Activated T-helper 1 cell treated with anti-CD3 and anti-CD28 coated beads, Interleukin-2, amount 50 U/mL, for 16 hours (primary cell): ENCODE measurements at regions not wholly inside any gene's neighbourhood (a gene's known extent, or its start where the extent isn't known, plus 50 kb on each side); places are given as distances from the start of the nearest gene placed in this dataset.
"Not testable (repeated sequence)": the region's sequence is repeated elsewhere in the genome, so short reads cannot be mapped to it uniquely, and the experiment has no call there.

ENCODE experiments used
- DNase-seq, 2 donors: peaks; one replicate each; pipeline ENCODE4 v3.0.0-alpha.2; 2020; ENCODE audit warnings: low read depth in 1 of 2, low spot score in 1 of 2

GRCh38 chr5:136560126-136560525 is 194.8 kb upstream of the TRPC7 start:
- no peak for DNase-seq

DNA sequence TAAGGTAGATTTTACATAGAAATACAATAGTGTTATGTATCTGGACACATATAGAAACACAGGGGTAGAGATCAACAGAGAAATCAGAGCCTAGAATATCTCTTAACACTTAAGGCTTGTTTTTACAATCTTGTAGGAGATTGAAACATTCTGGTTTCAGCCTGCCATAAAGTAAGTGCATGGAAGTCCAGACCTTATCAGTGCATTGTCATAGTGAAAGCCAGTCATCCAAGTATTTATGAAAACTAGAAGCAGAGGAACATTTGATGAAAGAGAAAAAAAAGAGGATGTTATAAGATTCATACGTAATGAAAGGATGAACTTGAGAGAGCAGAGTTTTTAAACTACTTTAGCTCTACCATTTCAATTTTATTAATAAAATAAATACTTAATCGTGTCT is 194.3 kb upstream of the TRPC7 start:
- DNase-seq: no peak

DNA sequence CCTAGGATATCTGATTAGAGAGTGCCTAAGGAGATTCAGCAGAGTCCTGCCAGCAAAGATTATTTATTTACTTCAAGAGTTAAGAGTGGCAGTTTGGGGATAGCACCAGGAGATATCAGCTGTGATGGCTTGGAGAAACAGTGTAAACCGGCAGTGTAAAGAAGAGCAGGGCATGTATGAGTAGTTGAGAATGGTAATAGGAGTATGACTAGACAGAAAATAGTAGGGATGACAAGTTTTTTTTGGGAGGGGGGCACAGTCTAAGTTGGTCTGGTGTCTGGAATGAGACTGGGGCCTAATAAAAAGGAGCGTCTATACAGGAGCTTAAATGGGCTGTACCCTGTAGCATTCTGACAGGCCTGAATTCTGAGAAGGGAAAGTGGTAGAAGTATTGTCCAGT is 181.8 kb upstream of the TRPC7 start:
- DNase-seq: not testable (repeated sequence)

DNA sequence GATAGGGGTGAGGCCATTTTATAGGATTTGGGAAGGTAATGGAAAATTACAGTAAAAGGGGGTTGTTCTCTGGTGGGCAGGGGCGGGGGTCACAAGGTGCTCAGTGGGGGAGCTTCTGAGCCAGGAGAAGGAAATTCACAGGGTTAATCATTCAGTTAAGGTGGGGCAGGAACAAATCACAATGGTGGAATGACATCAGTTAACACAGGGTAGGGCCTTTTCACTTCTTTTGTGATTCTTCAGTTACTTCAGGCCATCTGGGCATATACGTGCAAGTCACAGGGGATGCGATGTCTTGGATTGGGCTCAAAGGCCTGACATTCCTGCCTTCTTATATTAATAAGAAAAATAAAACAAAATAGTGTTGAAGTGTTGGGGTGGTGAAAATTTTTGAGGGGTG is 181.1 kb upstream of the TRPC7 start:
- DNase-seq: not testable (repeated sequence)

DNA sequence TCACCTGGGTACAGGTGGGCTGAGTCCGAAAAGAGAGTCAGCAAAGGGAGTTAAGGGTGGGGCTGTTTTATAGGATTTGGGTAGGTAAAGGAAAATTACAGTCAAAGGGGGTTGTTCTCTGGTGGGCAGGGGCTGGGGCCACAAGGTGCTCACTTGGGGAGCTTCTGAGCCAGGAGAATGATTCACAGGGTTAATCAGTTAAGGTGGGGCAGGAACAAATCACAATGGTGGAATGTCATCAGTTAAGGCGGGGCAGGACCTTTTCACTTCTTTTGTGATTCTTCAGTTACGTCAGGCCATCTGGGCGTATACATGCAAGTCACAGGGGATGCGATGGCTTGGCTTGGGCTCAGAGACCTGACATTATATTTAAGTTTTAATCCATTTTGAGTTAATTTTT is 179.7 kb upstream of the TRPC7 start:
- DNase-seq: not testable (repeated sequence)

GRCh38 chr5:136538534-136538933 is 173.2 kb upstream of the TRPC7 start:
- no peak for DNase-seq

GRCh38 chr5:136529081-136529480 is 163.7 kb upstream of the TRPC7 start:
- no peak for DNase-seq

GRCh38 chr5:136528481-136529030 is 163.2 kb upstream of the TRPC7 start:
- no peak for DNase-seq

GRCh38 chr5:136527311-136527710 is 162.0 kb upstream of the TRPC7 start:
- DNase-seq: no peak

DNA sequence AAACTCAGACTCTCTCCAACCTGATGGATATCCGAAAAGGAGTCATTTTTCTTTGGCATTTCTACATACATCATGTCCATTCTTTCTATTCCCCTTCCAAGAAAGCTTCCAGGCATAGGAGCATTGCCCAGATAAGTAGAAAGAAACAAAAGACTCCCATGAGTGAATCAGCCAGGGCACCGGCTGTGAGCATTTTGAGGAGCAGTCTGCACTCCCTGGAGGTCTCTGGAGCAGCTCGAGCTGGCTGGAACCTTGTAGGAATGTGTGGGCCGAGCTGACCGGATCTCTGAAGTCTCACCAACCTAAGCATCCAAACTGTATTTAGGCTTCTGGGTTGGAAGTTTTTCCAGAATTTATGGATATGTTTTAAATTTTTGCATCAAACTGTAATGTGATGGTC is 161.4 kb upstream of the TRPC7 start:
- no peak for DNase-seq

- DNase-seq: no peak
Observed at GRCh38 chr5:136526021-136526420, 160.7 kb upstream of the TRPC7 start.

- no peak for DNase-seq
Observed at GRCh38 chr5:136525597-136525996, 160.3 kb upstream of the TRPC7 start.

- DNase-seq: no peak
Observed at GRCh38 chr5:136522217-136522956, 157.0 kb upstream of the TRPC7 start.

GRCh38 chr5:136521696-136522095 is 156.4 kb upstream of the TRPC7 start:
- DNase-seq: no peak

DNA sequence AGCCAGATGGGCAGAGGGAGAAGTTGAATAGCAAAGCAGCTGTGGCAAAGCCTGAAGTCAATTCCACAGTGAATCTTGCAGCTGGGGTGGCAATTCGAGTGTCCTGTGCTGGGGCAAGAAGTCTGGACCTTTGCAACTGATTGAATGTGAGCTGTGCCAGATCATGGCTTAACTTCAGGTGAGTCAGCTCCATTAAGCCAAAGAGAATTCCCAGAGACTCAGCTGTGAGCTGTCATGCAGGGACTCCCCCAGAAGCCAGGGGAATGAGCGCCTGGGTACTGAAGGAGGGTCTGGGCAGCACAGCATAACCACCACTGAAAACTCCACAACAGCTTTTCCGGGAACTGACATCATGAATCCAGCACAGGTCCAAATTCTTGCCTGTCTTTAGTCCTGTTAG is 153.5 kb upstream of the TRPC7 start:
- DNase-seq: no peak

- DNase-seq: no peak
Observed at GRCh38 chr5:136518174-136518573, 152.8 kb upstream of the TRPC7 start.

GRCh38 chr5:136517755-136518154 is 152.4 kb upstream of the TRPC7 start:
- no peak for DNase-seq

GRCh38 chr5:136516637-136517036 is 151.3 kb upstream of the TRPC7 start:
- DNase-seq: no peak

DNA sequence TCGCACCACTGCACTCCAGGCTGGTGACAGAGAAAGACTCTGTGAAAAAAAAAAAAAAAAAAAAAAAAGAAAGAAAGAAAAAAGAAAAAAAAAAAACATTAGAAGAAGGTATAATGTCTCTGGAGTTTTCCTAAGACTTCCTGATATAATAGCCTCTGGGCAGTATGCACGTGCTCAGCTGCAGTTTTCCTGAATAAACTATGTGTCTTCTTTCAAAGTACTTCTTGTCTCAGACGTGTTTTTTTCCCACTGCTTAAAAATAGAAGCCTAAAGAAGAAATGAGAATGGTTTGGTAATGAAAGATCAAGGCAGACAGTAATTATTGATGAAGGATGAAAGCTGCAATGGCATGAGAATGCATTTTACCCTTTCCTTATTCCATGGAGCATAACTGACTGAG is 148.1 kb upstream of the TRPC7 start:
- no peak for DNase-seq

- no peak for DNase-seq
Observed at GRCh38 chr5:136511046-136511445, 145.7 kb upstream of the TRPC7 start.

GRCh38 chr5:136510481-136510880 is 145.1 kb upstream of the TRPC7 start:
- no peak for DNase-seq

GRCh38 chr5:136506131-136506530 is 140.8 kb upstream of the TRPC7 start:
- no peak for DNase-seq

DNA sequence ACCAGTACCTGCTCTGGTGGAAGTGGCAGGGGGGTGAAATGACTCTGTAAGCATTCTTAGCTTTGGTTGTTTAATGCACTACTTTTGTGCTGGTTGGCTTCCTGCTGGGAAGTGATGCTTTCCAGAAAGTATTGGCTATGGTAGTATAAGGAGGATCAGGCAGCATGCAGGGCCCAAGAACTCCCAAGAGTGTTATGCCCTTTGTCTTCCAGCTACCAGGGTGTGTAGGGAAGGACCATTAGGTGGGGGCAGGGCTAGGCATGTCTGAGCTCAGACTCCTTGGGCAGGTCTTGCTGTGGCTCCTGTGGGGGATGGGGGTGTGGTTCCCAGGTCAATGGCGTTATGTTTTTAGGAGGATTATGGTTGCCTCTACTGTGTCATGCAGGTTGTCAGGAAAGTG is 135.8 kb upstream of the TRPC7 start:
- DNase-seq: no peak
